ENCODE measurements at regions not wholly inside any gene's neighbourhood (a gene's known extent, or its start where the extent isn't known, plus 50 kb on each side); places are given as distances from the start of the nearest gene placed in this dataset.
"Not testable (repeated sequence)": the region's sequence is repeated elsewhere in the genome, so short reads cannot be mapped to it uniquely, and the experiment has no call there.

DNA sequence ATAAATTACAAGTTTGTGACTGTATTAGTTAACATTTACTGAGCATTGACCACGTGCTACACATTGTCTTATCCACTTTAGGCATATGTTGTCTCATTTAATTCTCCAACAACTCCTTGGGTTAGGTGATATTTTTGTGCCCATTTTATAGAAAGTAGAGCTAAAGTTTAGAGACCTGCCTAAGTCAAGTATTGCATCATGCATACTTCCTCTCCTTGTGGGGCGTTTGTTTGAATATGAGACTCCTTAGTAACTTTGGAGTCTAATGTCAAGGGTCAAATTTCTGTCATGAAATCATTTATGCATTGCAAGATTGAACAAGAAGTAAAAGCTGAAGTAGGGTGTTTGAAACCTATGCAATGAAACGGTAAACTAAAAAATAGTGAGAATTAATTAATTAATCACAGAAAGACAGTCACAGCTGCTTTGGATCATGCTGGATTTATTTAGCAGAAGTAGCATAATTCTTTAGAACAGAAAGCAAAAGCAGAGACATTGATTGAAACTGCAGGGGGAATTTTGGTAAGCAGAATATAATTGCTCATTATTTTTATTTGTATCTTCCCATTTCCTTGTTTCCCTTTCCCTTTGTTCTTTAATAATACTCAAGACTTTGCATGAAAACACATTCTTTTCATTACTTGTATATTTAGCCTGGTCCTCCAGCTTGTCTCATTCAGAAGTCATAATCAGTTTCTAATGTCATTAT, 1374.4 kb upstream of the GJE1 start:
- DNase-seq (ENCODE audit: low read depth), result no peak

DNA sequence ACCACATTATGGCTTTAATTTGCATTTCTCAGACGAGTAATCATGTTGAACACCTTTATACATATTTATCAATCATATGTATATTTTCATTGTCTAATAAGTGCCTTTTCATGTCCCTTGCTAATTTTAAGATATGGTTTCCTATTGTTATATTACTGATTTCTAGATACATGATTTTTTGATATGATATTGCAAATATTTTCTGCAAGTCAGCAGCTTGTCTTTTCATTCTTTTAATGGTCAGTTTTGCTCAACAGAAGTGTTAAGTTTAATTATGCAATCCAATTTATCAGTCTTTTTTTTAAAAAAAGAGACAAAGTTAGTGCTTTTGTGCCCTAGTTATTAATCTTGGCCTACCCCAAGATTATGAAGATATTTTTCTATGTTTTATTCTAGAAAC, 1377.8 kb upstream of the CITED2 start:
- no peak for DNase-seq (ENCODE audit: low read depth)

DNA sequence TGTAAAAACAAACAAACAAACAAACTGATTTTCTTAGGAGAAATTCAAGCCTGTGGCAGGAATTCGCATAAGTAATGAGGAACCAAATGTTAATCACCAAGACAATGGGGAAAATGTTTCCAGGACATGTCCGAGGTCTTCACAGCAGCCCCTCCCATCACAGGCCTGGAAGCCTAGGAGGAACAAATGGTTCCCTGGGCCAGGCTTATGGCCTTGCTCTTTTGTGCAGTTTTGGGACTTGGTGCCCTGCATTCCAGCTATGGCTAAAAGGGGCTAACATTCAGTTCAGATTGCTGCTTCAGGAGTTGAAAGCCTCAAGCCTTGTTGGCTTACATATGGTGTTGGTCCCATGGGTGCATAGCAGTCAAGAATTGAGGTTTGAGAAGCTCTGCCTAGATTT, 1372.7 kb upstream of the CITED2 start:
- DNase-seq (ENCODE audit: low read depth), result no peak

DNA sequence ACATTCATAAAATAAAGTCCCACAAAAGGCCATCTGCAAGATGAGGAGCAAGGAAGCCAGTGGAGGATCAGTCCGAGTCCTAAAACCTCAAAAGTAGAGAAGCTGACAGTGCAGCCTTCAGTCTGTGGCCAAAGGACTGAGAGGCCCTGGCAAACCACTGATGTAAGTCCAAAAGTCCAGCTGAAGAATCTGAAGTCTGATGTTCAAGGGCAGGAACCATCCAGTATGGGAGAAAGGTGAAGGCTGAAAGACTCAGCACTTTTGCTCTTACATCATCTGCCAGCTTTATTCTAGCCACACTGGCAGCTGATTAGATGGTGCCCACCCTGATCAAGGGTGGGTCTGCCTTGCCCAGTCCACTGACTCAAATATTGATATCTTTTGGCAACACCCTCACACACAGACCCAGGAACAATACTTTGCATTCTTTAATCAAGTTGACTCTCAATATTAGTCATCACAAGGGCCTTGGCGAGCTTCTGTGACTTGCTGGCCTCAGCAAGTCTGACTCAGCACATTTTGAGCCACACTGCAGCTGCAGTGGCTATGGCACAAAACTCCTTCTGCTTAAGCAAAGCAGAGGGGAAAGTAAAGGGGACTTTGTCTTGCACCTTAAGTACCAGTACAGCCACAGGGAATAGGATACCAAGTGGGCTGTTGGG, 1370.3 kb upstream of the CITED2 start:
- DNase-seq (ENCODE audit: low read depth), result peak; percentile 26

DNA sequence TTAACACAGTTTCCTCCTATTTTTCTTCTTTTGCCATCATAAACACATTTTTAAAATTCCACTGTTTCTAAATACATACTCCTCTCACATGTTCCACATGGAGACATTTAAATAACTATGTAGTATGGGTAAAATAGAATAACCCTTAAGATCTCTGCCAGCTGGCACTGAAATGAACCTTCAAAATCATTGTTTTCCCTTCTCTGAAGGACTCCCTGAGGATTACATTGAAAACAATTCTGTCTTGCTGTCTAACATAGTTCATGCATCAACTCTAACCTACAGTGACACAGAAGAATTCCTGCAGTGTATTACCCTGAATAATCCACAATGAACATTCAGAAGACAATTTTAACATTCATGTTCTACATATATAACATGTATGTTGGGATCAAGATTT, 1361.8 kb upstream of the CITED2 start:
- peak; percentile 21 for DNase-seq (ENCODE audit: low read depth)

DNA sequence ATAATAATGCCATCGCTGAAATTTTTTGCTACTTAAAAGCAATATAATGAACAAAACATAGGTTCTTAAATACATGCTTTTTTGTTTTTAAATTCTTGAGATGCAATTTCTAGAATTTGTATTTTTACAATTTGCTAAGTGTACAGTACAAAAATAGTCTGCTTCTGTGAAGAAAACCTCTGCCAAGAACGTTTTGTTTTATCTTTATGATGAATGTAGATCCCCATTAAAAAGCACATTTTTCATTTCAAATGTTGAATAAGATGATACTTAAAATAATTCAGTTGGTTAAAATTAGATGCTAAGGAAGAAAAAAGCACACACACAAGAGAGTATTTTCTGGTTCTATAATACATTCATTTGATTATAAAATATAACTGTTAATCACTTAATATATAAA, 1358.5 kb upstream of the CITED2 start:
- DNase-seq (ENCODE audit: low read depth), result no peak

DNA sequence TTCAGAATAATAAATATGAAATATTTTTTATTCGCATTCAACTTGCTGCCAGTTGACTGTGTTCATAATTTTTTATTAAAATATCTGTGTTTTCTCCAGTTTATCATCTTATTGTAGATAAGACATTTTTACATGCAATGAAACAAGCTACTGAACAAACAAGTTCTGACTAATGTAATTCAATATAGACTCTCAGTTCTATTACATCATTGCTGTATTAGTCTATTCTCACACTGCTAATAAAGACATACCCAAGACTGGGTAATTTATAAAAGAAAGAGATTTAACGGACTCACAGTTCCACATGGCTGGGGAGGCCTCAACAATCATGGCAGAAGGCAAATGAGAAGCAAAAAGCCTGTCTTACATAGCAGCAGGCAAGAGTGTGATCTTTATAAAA, 1357.7 kb upstream of the CITED2 start:
- DNase-seq (ENCODE audit: low read depth), result no peak

DNA sequence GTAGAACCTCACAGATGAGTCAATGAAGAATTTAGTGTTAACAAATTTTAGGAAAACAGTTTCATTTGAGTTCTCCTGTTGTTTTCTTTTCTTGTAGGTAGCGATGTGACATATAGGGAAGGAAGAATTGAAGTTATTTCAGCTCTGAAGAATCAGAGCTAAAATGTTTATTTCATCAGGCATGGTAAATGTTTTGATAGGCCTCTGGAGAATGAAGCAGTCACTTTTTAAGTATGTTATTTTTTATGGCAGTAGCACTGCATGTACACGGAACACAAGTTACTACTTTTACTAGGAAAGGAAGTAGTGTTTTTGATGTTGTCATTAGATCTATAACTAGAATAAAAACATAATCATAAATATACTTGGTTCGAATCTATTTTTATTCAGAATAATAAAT, 1357.3 kb upstream of the CITED2 start:
- no peak for DNase-seq (ENCODE audit: low read depth)

DNA sequence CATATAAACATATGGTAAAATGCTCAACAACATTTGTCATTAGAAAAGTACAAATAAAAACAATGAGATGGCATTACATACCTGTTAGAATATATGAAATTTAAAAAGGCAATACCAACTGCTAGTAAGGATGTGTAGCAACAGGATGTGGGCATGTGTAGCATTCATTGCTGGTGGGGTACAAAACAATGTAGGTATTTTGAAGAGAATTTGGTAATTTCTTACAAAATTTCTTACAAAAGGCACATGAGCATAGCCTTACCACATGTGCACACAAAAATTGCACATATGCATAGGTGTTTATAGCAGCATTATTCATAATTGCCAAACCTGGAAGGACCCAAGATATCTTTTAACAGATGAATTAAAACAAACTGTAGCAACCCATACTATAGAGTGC, 1355.1 kb upstream of the CITED2 start:
- DNase-seq (ENCODE audit: low read depth), result no peak

DNA sequence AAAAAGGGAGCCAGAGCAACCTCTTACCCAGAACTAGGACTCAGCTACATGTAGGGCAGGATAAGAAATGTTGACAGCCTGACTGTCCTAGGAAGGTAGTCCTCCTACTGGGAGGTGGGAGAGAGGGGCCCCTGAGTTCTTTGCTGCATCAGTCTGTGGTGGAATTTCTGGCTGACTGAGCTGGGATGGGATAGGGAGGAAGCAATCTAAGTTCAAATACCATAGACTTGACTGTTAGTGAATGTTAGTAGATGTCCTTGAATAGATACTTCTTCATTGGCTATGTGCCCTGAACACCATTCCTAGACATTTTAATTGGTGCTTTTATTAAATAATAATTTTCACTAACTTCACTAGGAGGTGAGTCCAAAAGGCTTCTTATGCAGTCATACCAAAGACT, 1343.6 kb upstream of the CITED2 start:
- DNase-seq (ENCODE audit: low read depth), result no peak

DNA sequence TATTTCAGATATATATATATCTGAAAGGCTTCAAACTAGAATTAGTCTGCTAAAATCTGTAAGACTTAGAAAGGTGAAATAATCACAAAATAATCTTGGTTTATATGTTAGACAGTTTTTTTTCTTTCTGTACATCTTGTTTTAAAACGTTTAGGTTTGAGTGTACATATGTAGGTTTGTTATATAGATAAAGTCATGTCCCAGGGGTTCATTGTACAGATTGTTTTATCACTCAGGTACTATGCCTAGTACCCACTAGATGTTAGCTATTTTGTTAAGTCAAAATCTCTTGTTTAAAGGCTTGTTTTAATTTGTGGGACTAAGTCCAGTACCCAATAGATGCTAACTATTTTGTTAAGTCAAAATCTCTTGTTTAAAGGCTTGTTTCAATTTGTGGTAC, 1339.0 kb upstream of the CITED2 start:
- DNase-seq (ENCODE audit: low read depth), result no peak

DNA sequence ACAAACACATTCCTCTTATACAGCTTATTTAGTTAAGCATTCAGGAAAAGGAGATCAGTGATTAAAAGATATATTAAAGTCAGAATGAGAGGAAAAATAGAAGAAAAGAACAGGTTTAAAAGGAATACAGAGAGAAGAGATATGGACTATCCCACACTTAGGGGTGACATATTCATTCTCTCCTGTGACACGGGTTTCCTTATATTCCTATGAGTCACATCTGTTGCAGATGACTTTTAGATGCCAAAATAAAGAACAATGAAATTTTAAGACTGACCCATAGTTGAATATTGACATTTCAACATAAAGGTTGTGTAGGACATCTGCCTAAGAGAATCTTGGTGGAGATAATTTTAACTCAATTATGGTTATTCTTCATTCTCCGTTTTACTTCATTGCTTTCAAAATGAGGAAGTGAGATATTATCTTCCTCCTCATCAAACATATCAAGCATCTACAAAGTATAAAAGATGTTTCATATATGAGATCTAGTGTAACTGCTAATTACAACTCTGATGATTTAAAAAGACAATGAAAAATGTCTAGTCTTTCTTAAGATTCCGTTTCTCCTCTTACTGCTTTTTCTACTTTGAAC, 1336.7 kb upstream of the CITED2 start:
- no peak for DNase-seq (ENCODE audit: low read depth)

DNA sequence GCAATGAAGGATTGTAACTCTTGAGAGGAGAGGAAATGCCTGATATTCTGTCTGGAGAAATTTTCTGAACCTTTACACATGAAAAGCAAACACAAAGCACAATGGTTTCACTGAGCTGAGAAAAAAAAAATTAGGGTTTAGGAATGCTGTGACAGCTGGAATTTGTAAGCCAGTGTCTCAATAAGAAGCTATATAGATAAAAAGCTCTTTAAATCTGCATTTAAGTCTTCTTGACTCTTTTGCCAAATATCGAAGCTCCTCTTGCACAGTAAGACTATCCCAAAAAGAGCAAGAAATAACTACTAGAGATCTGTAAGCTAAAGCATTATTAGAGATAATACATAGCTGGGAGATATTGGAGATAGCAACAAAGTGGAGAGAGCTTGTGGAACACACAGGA, 1334.0 kb upstream of the CITED2 start:
- no peak for DNase-seq (ENCODE audit: low read depth)

DNA sequence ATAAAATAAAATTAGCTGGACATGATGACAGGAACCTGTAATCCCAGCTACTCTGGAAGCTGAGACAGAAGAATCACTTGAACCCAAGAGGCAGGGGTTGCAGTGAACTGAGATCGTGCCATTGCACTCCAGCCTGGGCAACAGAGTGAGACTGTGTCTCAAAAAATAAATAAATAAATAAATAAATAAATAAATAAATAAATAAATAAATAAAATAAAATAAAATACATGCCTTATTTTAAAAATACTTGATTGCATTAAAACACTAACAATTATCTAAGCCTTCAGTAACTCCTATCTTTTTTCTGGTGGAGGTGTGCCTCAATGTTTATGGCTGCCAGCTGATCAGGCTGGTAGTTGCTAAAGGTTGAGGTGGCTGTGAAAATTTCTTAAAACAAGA, 1329.6 kb upstream of the CITED2 start:
- not testable (repeated sequence) for DNase-seq (ENCODE audit: low read depth)

DNA sequence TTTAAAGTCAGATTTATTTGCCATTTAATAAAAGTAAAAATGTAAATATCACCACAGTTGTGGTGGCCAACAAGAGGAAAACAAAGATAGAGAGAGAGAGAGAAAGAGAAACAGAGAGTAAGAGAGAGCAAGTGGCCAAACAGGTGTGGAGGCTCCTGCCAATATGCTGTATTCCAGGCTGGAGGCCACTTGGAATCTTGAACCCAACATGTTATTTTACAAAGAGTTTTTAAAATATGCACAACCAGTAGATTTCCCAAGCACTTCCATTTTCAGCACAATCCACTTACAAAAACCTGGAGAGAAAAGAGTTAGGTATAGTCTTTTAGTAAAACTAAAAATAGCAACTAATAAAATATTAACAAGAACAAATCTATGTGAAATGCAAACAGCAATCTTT, 1323.1 kb upstream of the CITED2 start:
- no peak for DNase-seq (ENCODE audit: low read depth)

DNA sequence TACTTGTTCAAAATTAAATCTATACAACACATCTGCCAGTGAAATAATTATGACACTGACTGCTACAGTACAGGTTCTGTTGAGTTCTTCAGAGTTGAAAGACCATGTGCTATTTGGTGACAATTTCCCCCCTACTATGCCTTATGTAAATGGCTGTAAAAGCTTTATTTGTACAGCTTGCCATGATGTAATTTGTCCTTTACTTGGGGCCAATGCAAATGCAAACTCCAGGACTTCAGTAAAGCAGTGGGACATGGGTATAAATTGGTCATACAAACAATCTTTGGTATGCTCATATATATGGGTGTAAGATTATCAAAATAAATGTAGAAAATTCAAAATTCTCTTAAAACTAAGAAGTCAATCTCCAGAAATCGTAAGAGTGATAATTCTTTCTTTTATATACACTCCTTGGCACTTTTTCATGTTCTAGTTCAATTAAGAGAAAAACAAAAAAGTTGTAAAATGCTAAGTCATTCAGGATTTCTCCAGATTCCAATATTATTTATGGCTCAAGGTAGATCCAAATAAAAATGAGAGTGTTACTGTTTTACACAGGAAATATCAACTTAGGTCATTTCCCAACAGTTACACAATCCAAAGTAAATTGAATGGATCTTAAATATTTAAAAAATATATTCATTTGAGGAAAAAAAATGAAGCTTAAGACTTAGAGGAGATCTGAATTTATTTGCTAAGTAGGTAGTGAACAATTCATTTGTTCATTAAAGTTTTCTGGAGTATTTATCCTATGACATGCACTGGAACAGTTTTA, 1310.5 kb upstream of the CITED2 start:
- no peak for DNase-seq (ENCODE audit: low read depth)

DNA sequence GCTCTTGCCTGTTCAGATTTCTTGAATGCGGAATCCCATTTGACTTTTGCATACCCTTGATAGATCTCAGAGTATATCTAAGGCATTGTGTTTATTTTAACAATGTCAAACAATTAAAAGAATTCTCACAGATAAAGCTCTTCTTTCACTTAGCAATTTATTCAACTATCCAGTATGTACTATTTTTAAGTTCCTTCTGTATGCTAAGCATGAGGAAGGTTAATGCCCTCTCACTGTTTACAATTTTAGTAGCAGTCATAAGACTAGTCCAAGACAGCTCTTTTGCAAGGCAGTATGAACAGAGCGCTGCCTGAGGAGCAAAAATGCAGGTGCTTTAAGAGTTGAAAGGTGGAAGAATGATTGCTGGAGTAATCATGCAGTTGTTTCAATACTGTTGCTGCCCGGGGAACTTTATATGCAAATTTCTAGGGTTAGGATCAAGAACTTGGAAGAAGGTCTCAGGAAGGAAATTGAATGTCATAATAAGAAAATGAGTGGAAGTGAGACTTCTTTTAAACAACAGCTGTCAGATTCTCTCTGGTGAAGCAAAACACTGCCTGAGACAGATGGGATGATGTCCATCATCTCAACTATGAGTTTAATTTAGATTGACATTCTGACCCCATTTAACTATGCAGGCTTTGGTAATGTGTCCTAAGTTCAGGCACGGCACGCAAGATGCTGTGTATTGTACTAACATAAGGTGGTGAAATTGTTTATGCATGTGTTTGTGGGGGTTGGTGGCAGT, 1303.5 kb upstream of the CITED2 start:
- no peak for DNase-seq (ENCODE audit: low read depth)

DNA sequence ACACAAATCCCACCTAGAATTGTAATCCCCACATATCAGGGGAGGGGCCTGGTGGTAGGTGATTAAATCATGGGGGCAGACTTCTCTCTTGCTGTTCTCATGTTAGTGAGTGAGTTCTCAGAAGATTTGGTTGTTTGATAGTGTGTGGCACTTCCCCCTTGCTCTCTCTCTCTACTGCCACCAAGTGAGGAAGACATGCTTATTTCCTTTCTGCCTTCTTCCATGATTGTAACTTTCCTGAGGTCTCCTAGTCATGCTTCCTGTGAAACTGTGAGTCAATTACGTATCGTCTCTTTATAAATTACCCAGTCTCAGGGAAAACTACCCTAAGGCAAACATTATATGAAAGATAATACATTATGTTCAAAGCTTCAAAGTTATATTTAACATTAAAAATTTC, 1297.5 kb upstream of the CITED2 start:
- DNase-seq (ENCODE audit: low read depth), result no peak

DNA sequence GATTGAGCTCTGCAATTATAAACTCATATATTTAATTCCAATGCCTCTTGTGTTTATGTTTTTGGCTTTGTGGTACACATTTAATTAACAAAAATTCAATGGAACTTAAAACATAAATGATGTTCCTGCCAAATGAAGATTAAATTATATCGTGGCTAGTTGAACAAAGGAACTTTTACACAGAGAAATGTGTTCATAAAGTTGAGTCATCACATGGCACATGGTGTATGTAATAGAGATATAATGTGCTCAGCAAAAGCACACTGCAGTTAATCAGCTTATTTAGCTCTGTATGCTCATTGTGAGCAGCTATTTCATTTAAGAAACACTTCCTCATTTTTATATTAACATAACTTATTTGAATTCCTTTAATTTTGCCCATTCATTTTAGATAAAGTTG, 1295.6 kb upstream of the CITED2 start:
- no peak for DNase-seq (ENCODE audit: low read depth)

DNA sequence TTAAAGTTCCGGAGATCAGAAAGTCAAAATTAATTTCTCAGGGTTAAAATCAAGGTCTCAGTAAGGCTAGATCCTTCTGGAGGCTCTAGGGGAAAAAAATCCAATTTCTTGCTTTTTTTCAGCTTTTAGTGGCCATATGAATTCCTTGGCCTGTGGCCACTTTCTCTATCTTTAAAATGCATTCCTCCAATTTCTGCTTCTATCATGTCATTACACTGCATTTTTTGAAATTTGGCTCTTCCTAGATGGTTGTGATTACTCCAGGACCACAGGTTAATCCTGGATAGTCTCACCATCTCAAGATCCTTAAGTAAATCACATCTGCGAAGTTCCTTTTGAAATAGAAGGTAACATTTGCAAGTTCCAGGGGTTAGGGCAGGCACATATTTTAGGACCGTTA, 1294.9 kb upstream of the CITED2 start:
- DNase-seq (ENCODE audit: low read depth), result no peak

DNA sequence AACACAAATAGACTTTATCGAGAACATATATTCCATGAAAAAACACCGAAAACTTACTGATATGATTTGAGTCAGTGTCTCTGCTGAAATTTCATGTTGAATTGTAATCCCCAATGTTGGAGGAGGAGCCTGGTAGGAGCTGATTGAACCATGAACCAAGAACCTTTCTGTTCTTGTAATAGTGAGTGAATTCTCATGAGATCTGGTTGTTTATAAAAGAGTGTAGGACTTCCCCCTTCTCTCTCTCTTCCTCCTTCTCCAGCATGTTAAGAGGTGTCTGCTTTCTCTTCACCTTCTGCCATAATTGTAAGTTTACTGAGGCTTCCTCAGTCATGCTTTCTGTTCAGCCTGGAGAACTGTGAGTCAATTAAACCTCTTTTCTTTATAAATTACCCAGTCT, 1289.3 kb upstream of the CITED2 start:
- no peak for DNase-seq (ENCODE audit: low read depth)

DNA sequence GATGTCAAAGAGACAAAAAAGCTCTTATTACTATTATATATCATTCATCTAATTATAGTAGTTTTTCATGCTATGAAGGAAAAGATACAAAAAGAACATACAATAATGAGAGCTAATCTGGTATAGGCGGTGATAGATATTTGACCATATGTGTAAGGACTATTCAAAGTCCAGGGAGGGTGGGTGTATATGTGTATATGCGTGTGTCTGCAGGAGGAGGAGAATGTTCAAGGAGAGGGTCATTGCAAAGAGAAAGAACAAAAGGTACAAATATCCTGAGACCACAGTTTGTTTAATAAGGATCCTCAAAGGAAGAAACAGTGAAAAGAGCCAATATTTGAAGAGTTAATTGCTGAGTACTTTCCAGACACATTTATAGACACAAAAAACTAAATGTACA, 1288.6 kb upstream of the CITED2 start:
- no peak for DNase-seq (ENCODE audit: low read depth)
